22Rv1 (cell line): ENCODE measurements at regions not wholly inside any gene's neighbourhood (a gene's known extent, or its start where the extent isn't known, plus 50 kb on each side); places are given as distances from the start of the nearest gene placed in this dataset.

Experiments used
- H3K27ac ChIP-seq: fragments of 450-650 bp; 2 replicates; pipeline ENCODE4 v1.5.1; 2017
- CTCF ChIP-seq: fragments of 450-650 bp; IDR thresholded peaks from 2 replicates; pipeline ENCODE4 v1.5.1; 2017; ENCODE audit warnings: mild to moderate bottlenecking
- ZFX ChIP-seq: fragments of 450-650 bp; IDR thresholded peaks from 2 replicates; pipeline ENCODE4 v1.6.1; 2017; ENCODE audit warnings: antibody characterized with exemption, borderline replicate concordance

GRCh38 chr1:219498666-219499065, 114.2 kb downstream of the ZC3H11B start:
- TF ChIP-seq ZFX (no peak), CTCF (no peak)

GRCh38 chr1:219495737-219496408, 117.0 kb downstream of the ZC3H11B start:
- TF ChIP-seq ZFX (no peak), CTCF (no peak)
- no peak overlapping the region for H3K27ac ChIP-seq

More at GRCh38 chr1:219498666-219499065, 114.2 kb downstream of the ZC3H11B start:
- no peak overlapping the region for H3K27ac ChIP-seq

- no peak overlapping the region for H3K27ac ChIP-seq
- TF ChIP-seq CTCF (no peak), ZFX (no peak)
Observed at GRCh38 chr1:219492717-219493116, 120.2 kb downstream of the ZC3H11B start.

- no peak overlapping the region for H3K27ac ChIP-seq
- no peak for TF ChIP-seq ZFX
- TF ChIP-seq CTCF, result no peak
Observed at GRCh38 chr1:219490566-219490965, 122.3 kb downstream of the ZC3H11B start.

GRCh38 chr1:219489636-219490035, 123.3 kb downstream of the ZC3H11B start:
- no peak overlapping the region for H3K27ac ChIP-seq
- TF ChIP-seq CTCF (no peak), ZFX (no peak)

- no peak for TF ChIP-seq ZFX
- TF ChIP-seq CTCF, result no peak
- H3K27ac ChIP-seq, result no peak overlapping the region
Observed at GRCh38 chr1:219488275-219488674, 124.6 kb downstream of the ZC3H11B start.

GRCh38 chr1:219483530-219483929, 129.4 kb downstream of the ZC3H11B start:
- no peak for TF ChIP-seq ZFX
- no peak for TF ChIP-seq CTCF
- H3K27ac ChIP-seq, result no peak overlapping the region
